H1 (cell line): ENCODE measurements at regions not wholly inside any gene's neighbourhood (a gene's known extent, or its start where the extent isn't known, plus 50 kb on each side); places are given as distances from the start of the nearest gene placed in this dataset.

ENCODE experiments used
- BCL11A ChIP-seq, 2 experiments: IDR thresholded peaks; one replicate each; pipeline ENCODE4 v1.6.1; 2011; ENCODE audit warnings: low read depth in 2 of 2, low read length in 2 of 2, mild to moderate bottlenecking in 2 of 2
- CHD7 ChIP-seq: fragments of 300-600 bp; sonication (generic); IDR thresholded peaks from 2 replicates; pipeline ENCODE4 v1.7.1; 2012; ENCODE audit warnings: low read length, moderate library complexity, mild to moderate bottlenecking, inconsistent platforms; ENCODE audit not compliant: insufficient replicate concordance
- RAD21 ChIP-seq, 2 experiments: IDR thresholded peaks in 1 of 2; conservative IDR thresholded peaks in 1 of 2; 2 replicates each; pipeline ENCODE4 v1.6.1; 2011; ENCODE audit warnings: low read depth in 2 of 2, low read length in 2 of 2, improper control_type of control experiment in 1 of 2, inconsistent platforms in 1 of 2, mild to moderate bottlenecking in 1 of 2, moderate library complexity in 1 of 2
- SP2 ChIP-seq: IDR thresholded peaks from 2 replicates; pipeline ENCODE4 v1.6.1; 2012; ENCODE audit warnings: mild to moderate bottlenecking, low read length, inconsistent platforms
- SP4 ChIP-seq: IDR thresholded peaks from 2 replicates; pipeline ENCODE4 v1.6.1; 2012; ENCODE audit warnings: low read length, inconsistent platforms

- TF ChIP-seq CHD7 (no peak), SP4 (no peak), BCL11A (IDR thresholded peaks at IDR 0.05; ENCODE audit: low read depth in 2 of 2, low read length in 2 of 2) (no peak), RAD21 (IDR thresholded peaks at IDR 0.05 in 1 of 2, conservative IDR thresholded peaks at IDR 0.05 in 1 of 2; ENCODE audit: low read depth in 2 of 2, low read length in 2 of 2) (no peak), SP2 (no peak)
These were observed 80.1 kb upstream of the SPOPL start (continued) for GRCh38 chr2:138421315-138421970.
